HG03571 (cell line): ENCODE measurements at regions not wholly inside any gene's neighbourhood (a gene's known extent, or its start where the extent isn't known, plus 50 kb on each side); places are given as distances from the start of the nearest gene placed in this dataset.

Source experiments
- ATAC-seq: cut with Tn5 transposase; IDR thresholded peaks from one replicate; pipeline ENCODE4 v1.9.1; 2021; ENCODE audit not compliant: unreplicated experiment

- no peak for ATAC-seq
Observed at GRCh38 chr2:128564131-128564530, 245.5 kb upstream of the HS6ST1 start.

- no peak for ATAC-seq
Observed at GRCh38 chr2:128564551-128564950, 245.9 kb upstream of the HS6ST1 start.

GRCh38 chr2:128565441-128565840, 246.8 kb upstream of the HS6ST1 start:
- ATAC-seq: no peak

- ATAC-seq: no peak
Observed at GRCh38 chr2:128566671-128567070, 248.0 kb upstream of the HS6ST1 start.

- ATAC-seq: no peak
Observed at GRCh38 chr2:128568106-128568505, 249.4 kb upstream of the HS6ST1 start.

- no peak for ATAC-seq
Observed at GRCh38 chr2:128573116-128573515, 254.4 kb upstream of the HS6ST1 start.

GRCh38 chr2:128573531-128573930, 254.9 kb upstream of the HS6ST1 start:
- ATAC-seq: no peak

GRCh38 chr2:128577141-128577930, 258.7 kb upstream of the HS6ST1 start:
- ATAC-seq: no peak

- ATAC-seq: no peak
Observed at GRCh38 chr2:128578406-128579390, 260.0 kb upstream of the HS6ST1 start.

- no peak for ATAC-seq
Observed at GRCh38 chr2:128579825-128580224, 261.2 kb upstream of the HS6ST1 start.

GRCh38 chr2:128580988-128581848, 262.6 kb upstream of the HS6ST1 start:
- ATAC-seq: no peak

- ATAC-seq: no peak
Observed at GRCh38 chr2:128581849-128582244, 263.2 kb upstream of the HS6ST1 start.

- ATAC-seq: no peak
Observed at GRCh38 chr2:128584296-128584890, 265.7 kb upstream of the HS6ST1 start.

- no peak for ATAC-seq
Observed at GRCh38 chr2:128585706-128586105, 267.0 kb upstream of the HS6ST1 start.

- ATAC-seq: no peak
Observed at GRCh38 chr2:128589681-128590080, 271.0 kb upstream of the HS6ST1 start.

GRCh38 chr2:128590309-128591021, 271.8 kb upstream of the HS6ST1 start:
- no peak for ATAC-seq

- ATAC-seq: no peak
Observed at GRCh38 chr2:128591022-128591860, 272.6 kb upstream of the HS6ST1 start.

GRCh38 chr2:128591861-128592822, 273.5 kb upstream of the HS6ST1 start:
- no peak for ATAC-seq
